ENCODE measurements at regions not wholly inside any gene's neighbourhood (a gene's known extent, or its start where the extent isn't known, plus 50 kb on each side); places are given as distances from the start of the nearest gene placed in this dataset.

DNA sequence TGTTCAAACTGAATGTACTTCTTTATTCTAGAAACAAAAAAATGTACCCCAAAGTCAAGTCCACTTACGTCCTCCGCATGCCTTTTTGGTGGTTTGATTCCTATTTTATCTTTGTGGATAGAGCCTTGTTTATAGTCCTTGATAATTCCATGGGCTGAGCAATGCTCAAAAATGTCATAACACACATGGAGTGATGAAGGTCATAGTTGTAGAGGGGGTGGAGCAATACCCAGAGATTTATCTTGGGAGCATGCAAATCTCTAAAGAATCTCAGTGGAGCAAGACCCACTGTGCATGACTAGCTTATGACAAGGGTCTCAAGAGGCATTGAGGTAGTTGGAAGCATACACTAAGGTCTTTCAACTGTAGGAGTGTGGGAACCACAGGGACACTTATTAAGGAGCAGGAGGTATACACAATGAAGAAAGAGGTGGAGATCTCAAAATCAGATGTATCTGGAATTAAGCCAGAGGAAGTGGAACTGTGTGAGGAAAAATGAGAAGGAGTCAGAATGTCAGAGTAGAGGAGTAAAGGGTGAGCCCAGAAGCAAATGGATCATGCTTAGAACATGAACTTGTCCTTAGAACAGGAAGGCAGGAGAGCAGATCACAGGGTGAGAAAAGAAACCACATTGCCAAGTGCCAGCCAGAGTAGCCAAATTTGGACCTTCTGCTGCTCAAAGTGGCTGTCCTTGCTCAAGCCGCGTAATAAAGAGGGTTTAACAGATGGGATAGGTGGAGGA is 68.1 kb upstream of the STK39 start:
- intact Hi-C loops (cut with micrococcal nuclease; ENCODE audit: unreplicated experiment) (no loop called here), in situ Hi-C loops (cut with MboI) (no loop called here)
- Histone ChIP-seq H3K27ac (ENCODE audit: control insufficient read depth, insufficient read depth) (no peak overlapping the region), H3K4me1 (ENCODE audit: control insufficient read depth, insufficient read depth, low read length) (no peaks in the 10 kb centered on the region), H3K4me3 (no peak overlapping the region), H3K9me3 (replicated peaks; ENCODE audit: control insufficient read depth, insufficient read depth, low read length) (no peaks in the 10 kb centered on the region), H3K9ac (ENCODE audit: control insufficient read depth, insufficient read depth, low read length) (no peak overlapping the region), H2AFZ (ENCODE audit: control insufficient read depth, low read depth, low read length) (no peak overlapping the region), H4K20me1 (ENCODE audit: control insufficient read depth, insufficient read depth) (no peaks in the 10 kb centered on the region), H3K27me3 (replicated peaks in 1 of 2; ENCODE audit: control insufficient read depth in 2 of 2, insufficient read depth in 2 of 2, low read length in 1 of 2) (no peaks in the 10 kb centered on the region), H3K79me2 (ENCODE audit: control insufficient read depth, insufficient read depth, low read length) (no peaks in the 10 kb centered on the region), H3K36me3 (ENCODE audit: control insufficient read depth in 2 of 2, insufficient read depth in 2 of 2, low read length in 1 of 2) (no peaks in the 10 kb centered on the region), H3K4me2 (ENCODE audit: control insufficient read depth, insufficient read depth) (no peak overlapping the region)
- RAD21 ChIA-PET (ENCODE audit: unreplicated experiment) = no interaction called here
- no peak for FAIRE-seq
- TF ChIP-seq HDAC2 (IDR thresholded peaks at IDR 0.05) (no peak), SMC3 (IDR thresholded peaks at IDR 0.05; ENCODE audit: borderline replicate concordance, low read length) (no peak), WRNIP1 (IDR thresholded peaks at IDR 0.05; ENCODE audit: borderline replicate concordance, low read depth, low read length) (no peak), POU2F2 (IDR thresholded peaks at IDR 0.05; ENCODE audit: borderline replicate concordance, low read depth, low read length) (no peak), RBBP5 (conservative IDR thresholded peaks at IDR 0.05) (no peak), HDAC6 (IDR thresholded peaks at IDR 0.05; ENCODE audit: unreplicated experiment) (no peak), CHD1 (IDR thresholded peaks at IDR 0.05; ENCODE audit: low read depth, low read length) (no peak), IRF4 (IDR thresholded peaks at IDR 0.05; ENCODE audit: low read depth, low read length) (no peak), CBFB (IDR thresholded peaks at IDR 0.05; ENCODE audit: low read depth) (no peak), CREM (IDR thresholded peaks at IDR 0.05; ENCODE audit: low read depth) (no peak), FOS (IDR thresholded peaks at IDR 0.05; ENCODE audit: borderline replicate concordance, extremely low read depth, insufficient read length) (no peak), FOXK2 (IDR thresholded peaks at IDR 0.05) (no peak), RFX5 (IDR thresholded peaks at IDR 0.05; ENCODE audit: low read depth, low read length) (no peak), SIN3A (IDR thresholded peaks at IDR 0.05; ENCODE audit: low read depth, low read length) (no peak)
- TF ChIP-seq, protein P1, sequence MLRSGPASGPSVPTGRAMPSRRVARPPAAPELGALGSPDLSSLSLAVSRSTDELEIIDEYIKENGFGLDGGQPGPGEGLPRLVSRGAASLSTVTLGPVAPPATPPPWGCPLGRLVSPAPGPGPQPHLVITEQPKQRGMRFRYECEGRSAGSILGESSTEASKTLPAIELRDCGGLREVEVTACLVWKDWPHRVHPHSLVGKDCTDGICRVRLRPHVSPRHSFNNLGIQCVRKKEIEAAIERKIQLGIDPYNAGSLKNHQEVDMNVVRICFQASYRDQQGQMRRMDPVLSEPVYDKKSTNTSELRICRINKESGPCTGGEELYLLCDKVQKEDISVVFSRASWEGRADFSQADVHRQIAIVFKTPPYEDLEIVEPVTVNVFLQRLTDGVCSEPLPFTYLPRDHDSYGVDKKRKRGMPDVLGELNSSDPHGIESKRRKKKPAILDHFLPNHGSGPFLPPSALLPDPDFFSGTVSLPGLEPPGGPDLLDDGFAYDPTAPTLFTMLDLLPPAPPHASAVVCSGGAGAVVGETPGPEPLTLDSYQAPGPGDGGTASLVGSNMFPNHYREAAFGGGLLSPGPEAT (IDR thresholded peaks at IDR 0.05; ENCODE audit: low read depth) = no peak
- TF ChIP-seq, protein P2, sequence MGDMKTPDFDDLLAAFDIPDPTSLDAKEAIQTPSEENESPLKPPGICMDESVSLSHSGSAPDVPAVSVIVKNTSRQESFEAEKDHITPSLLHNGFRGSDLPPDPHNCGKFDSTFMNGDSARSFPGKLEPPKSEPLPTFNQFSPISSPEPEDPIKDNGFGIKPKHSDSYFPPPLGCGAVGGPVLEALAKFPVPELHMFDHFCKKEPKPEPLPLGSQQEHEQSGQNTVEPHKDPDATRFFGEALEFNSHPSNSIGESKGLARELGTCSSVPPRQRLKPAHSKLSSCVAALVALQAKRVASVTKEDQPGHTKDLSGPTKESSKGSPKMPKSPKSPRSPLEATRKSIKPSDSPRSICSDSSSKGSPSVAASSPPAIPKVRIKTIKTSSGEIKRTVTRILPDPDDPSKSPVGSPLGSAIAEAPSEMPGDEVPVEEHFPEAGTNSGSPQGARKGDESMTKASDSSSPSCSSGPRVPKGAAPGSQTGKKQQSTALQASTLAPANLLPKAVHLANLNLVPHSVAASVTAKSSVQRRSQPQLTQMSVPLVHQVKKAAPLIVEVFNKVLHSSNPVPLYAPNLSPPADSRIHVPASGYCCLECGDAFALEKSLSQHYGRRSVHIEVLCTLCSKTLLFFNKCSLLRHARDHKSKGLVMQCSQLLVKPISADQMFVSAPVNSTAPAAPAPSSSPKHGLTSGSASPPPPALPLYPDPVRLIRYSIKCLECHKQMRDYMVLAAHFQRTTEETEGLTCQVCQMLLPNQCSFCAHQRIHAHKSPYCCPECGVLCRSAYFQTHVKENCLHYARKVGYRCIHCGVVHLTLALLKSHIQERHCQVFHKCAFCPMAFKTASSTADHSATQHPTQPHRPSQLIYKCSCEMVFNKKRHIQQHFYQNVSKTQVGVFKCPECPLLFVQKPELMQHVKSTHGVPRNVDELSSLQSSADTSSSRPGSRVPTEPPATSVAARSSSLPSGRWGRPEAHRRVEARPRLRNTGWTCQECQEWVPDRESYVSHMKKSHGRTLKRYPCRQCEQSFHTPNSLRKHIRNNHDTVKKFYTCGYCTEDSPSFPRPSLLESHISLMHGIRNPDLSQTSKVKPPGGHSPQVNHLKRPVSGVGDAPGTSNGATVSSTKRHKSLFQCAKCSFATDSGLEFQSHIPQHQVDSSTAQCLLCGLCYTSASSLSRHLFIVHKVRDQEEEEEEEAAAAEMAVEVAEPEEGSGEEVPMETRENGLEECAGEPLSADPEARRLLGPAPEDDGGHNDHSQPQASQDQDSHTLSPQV (IDR thresholded peaks at IDR 0.05) = no peak
- TF ChIP-seq, protein P3, sequence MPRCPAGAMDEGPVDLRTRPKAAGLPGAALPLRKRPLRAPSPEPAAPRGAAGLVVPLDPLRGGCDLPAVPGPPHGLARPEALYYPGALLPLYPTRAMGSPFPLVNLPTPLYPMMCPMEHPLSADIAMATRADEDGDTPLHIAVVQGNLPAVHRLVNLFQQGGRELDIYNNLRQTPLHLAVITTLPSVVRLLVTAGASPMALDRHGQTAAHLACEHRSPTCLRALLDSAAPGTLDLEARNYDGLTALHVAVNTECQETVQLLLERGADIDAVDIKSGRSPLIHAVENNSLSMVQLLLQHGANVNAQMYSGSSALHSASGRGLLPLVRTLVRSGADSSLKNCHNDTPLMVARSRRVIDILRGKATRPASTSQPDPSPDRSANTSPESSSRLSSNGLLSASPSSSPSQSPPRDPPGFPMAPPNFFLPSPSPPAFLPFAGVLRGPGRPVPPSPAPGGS (IDR thresholded peaks at IDR 0.05; ENCODE audit: borderline replicate concordance, insufficient read depth, low read depth, low read length, poor library complexity, severe bottlenecking) = no peak
- BruUV-seq (replicated peaks) = no TSS peak
- SMC1A ChIA-PET (ENCODE audit: uncharacterized antibody, unreplicated experiment) = no interaction called here
- no peak for ATAC-seq
- no peak for DNase-seq (ENCODE audit: low read depth, low spot score)
- POLR2A ChIA-PET = no interaction called here
- CTCF ChIA-PET = interaction anchor here (0.6 kb wide), 1 partner anchor 11 kb away, joined by 4 read pairs; no protein-coding TSS in a partner anchor
- 92% methylated on average over 4 of the region's 4 CpGs for WGBS (ENCODE audit: insufficient coverage, insufficient replicate concordance, low lambda C conversion rate, missing lambda C conversion rate)
